ENCODE measurements at regions not wholly inside any gene's neighbourhood (a gene's known extent, or its start where the extent isn't known, plus 50 kb on each side); places are given as distances from the start of the nearest gene placed in this dataset.

- no peak for TF ChIP-seq POLR2AphosphoS5 (IDR thresholded peaks at IDR 0.05; ENCODE audit: borderline replicate concordance, low read depth, low read length)
- TF ChIP-seq EZH2 (IDR thresholded peaks at IDR 0.05) = no peak
Measured at GRCh38 chr18:22639026-22639463, 221.3 kb upstream of the CTAGE1 start.
